HG03039 (cell line): ENCODE measurements at regions not wholly inside any gene's neighbourhood (a gene's known extent, or its start where the extent isn't known, plus 50 kb on each side); places are given as distances from the start of the nearest gene placed in this dataset.
"Not testable (repeated sequence)": the region's sequence is repeated elsewhere in the genome, so short reads cannot be mapped to it uniquely, and the experiment has no call there.

Experiments
- ATAC-seq: cut with Tn5 transposase; IDR thresholded peaks from one replicate; pipeline ENCODE4 v1.9.1; 2021; ENCODE audit warnings: mild to moderate bottlenecking, moderate library complexity; ENCODE audit not compliant: unreplicated experiment

GRCh38 chr1:198932351-198932991 is 293.6 kb downstream of the PTPRC start:
- no peak for ATAC-seq

GRCh38 chr1:198933515-198934222 is 294.8 kb downstream of the PTPRC start:
- no peak for ATAC-seq

- ATAC-seq = no peak
Measured at GRCh38 chr1:198934426-198934825, 295.6 kb downstream of the PTPRC start.

- ATAC-seq = no peak
Measured at GRCh38 chr1:198934901-198935305, 296.1 kb downstream of the PTPRC start.

GRCh38 chr1:198935306-198935921 is 296.6 kb downstream of the PTPRC start:
- ATAC-seq = no peak

GRCh38 chr1:198936371-198937083 is 297.7 kb downstream of the PTPRC start:
- ATAC-seq = no peak

GRCh38 chr1:198937231-198938031 is 298.6 kb downstream of the PTPRC start:
- ATAC-seq = peak; percentile 92

- ATAC-seq = no peak
Measured at GRCh38 chr1:198939286-198939685, 300.4 kb downstream of the PTPRC start.

- ATAC-seq = no peak
Measured at GRCh38 chr1:198939956-198940355, 301.1 kb downstream of the PTPRC start.

- ATAC-seq = no peak
Measured at GRCh38 chr1:198942466-198942865, 303.6 kb downstream of the PTPRC start.

GRCh38 chr1:198943484-198944187 is 304.8 kb downstream of the PTPRC start:
- no peak for ATAC-seq

GRCh38 chr1:198947456-198947855 is 308.6 kb downstream of the PTPRC start:
- ATAC-seq = no peak

GRCh38 chr1:198948895-198949659 is 310.2 kb downstream of the PTPRC start:
- ATAC-seq = no peak

- no peak for ATAC-seq
Measured at GRCh38 chr1:198950036-198950435, 311.2 kb downstream of the PTPRC start.

- ATAC-seq = no peak
Measured at GRCh38 chr1:198955085-198955484, 316.2 kb downstream of the PTPRC start.

- ATAC-seq = no peak
Measured at GRCh38 chr1:198957044-198957443, 318.2 kb downstream of the PTPRC start.

GRCh38 chr1:198959032-198959431 is 320.2 kb downstream of the PTPRC start:
- no peak for ATAC-seq

- no peak for ATAC-seq
Measured at GRCh38 chr1:198959676-198960075, 320.8 kb downstream of the PTPRC start.

GRCh38 chr1:198963796-198964195 is 325.0 kb downstream of the PTPRC start:
- not testable (repeated sequence) for ATAC-seq
